ENCODE measurements at regions not wholly inside any gene's neighbourhood (a gene's known extent, or its start where the extent isn't known, plus 50 kb on each side); places are given as distances from the start of the nearest gene placed in this dataset.
A peak's percentile ranks its signal among the peaks of the same experiment; 100 is the strongest.

- H3K36me3 Mint-ChIP-seq (ENCODE audit: low read depth): no peaks in the 10 kb centered on the region
- H3K9me3 Mint-ChIP-seq (ENCODE audit: low read depth): no peaks in the 10 kb centered on the region
- TF ChIP-seq CTCF (IDR thresholded peaks at IDR 0.05): no peak
- H3K4me1 Mint-ChIP-seq (ENCODE audit: low read depth): peaks cover 30% of the 10 kb centered on the region
- no peak for DNase-seq (ENCODE audit: low spot score)
- no peaks in the 10 kb centered on the region for H3K27me3 Mint-ChIP-seq (ENCODE audit: low read depth)
- no peak overlapping the region for H3K27ac Mint-ChIP-seq (ENCODE audit: unreplicated experiment)
- no peak overlapping the region for H3K4me3 Mint-ChIP-seq (ENCODE audit: unreplicated experiment)
These were observed 244.7 kb upstream of the TBL1XR1 start for GRCh38 chr3:177441813-177442646.

DNA sequence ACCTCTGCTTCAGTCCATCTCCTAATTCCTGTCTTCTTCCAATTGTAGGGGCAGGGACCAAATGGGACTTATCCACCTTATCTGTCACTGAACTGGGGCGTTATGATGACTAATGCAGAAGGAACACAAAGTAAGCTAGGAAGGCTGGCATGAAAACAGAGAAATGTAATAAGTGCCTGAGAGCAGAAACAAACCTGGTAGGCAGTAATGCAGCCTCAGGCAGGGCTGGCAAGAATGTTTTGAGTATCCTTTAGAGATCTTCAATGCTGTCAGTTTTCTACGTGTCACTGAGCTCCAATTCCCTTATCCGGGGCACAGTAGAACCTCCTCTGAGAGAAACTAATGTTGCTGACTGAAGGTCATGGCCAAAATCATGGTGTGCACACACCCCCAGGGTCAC, 246.2 kb upstream of the TBL1XR1 start:
- H3K4me3 Mint-ChIP-seq (ENCODE audit: unreplicated experiment): no peak overlapping the region
- no peak for TF ChIP-seq CTCF (IDR thresholded peaks at IDR 0.05)

DNA sequence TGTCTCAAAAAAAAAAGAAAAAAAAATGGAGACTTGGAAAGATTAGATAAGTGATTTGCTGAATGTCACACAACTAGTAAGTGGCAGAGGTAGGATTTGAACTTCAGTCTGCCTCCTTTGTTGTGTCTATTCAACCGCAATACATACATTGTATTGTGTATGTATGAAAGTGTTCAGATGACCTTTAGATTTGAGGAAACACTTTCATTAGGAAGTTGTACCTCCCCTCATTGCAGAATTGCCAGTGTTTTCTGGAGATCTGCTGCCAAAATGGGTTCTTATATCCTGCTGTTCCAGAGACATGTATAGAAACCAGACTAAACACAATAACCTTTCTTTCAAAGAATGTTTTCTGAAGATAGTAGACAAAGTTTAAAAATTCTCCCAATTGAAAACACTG, 247.4 kb upstream of the TBL1XR1 start:
- no peak overlapping the region for H3K4me3 Mint-ChIP-seq (ENCODE audit: unreplicated experiment)
- no peak for TF ChIP-seq CTCF (IDR thresholded peaks at IDR 0.05)
- no peak for DNase-seq (ENCODE audit: low spot score)
- no peaks in the 10 kb centered on the region for H3K9me3 Mint-ChIP-seq (ENCODE audit: low read depth)
- no peaks in the 10 kb centered on the region for H3K27me3 Mint-ChIP-seq (ENCODE audit: low read depth)
- H3K36me3 Mint-ChIP-seq (ENCODE audit: low read depth): peaks cover 1% of the 10 kb centered on the region
- no peak overlapping the region for H3K27ac Mint-ChIP-seq (ENCODE audit: unreplicated experiment)
- peaks cover 30% of the 10 kb centered on the region for H3K4me1 Mint-ChIP-seq (ENCODE audit: low read depth)

More for the DNA sequence above, 246.2 kb upstream of the TBL1XR1 start:
- peak overlapping the region; percentile 84 for H3K27ac Mint-ChIP-seq (ENCODE audit: unreplicated experiment)
- no peaks in the 10 kb centered on the region for H3K27me3 Mint-ChIP-seq (ENCODE audit: low read depth)
- peaks cover 30% of the 10 kb centered on the region for H3K4me1 Mint-ChIP-seq (ENCODE audit: low read depth)
- no peaks in the 10 kb centered on the region for H3K9me3 Mint-ChIP-seq (ENCODE audit: low read depth)
- no peaks in the 10 kb centered on the region for H3K36me3 Mint-ChIP-seq (ENCODE audit: low read depth)
- DNase-seq (ENCODE audit: low spot score): no peak

DNA sequence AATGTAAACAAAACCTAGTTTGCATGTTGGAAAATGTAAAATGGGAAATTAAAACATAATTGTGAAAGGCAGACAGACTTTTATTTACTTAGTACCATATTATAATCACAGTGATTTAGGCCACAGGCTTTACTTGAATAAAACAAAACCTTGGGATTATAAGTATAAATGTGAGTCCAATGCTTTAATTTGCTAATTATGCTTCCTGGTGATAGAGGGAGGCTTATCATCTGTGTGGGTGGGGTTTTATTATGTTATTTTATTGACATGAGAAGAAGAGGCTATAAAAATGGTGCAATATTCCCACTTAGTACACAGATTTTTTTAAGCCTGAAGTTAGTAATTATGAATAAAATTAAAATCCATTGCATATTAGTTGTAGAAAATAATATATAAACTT, 248.3 kb upstream of the TBL1XR1 start:
- peaks cover 1% of the 10 kb centered on the region for H3K36me3 Mint-ChIP-seq (ENCODE audit: low read depth)
- no peaks in the 10 kb centered on the region for H3K9me3 Mint-ChIP-seq (ENCODE audit: low read depth)
- no peak overlapping the region for H3K4me3 Mint-ChIP-seq (ENCODE audit: unreplicated experiment)
- TF ChIP-seq CTCF (IDR thresholded peaks at IDR 0.05): no peak
- DNase-seq (ENCODE audit: low spot score): no peak
- peaks cover 24% of the 10 kb centered on the region for H3K4me1 Mint-ChIP-seq (ENCODE audit: low read depth)
- H3K27me3 Mint-ChIP-seq (ENCODE audit: low read depth): no peaks in the 10 kb centered on the region
- no peak overlapping the region for H3K27ac Mint-ChIP-seq (ENCODE audit: unreplicated experiment)

DNA sequence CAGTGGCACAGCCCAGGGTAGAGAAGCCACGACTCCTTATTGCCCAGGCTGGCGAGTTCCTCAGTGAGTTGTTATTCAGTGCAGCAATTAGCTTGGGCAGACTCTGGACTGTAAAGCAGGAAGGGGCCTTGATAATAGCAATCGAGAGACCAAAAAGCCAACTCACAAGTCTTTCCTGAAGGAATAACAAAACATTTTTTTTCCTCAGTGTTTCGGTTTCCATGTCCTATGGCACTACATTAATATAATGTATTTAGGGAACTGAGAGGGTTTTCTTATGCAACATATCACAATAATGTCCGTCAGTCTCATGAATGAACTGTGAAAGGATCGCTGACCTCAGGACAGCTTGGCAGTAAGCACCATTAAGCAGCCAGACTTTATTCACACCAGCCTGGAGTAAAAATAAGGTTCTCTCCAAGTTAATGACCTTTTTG, 248.9 kb upstream of the TBL1XR1 start:
- H3K4me1 Mint-ChIP-seq (ENCODE audit: low read depth): peaks cover 21% of the 10 kb centered on the region
- no peak for DNase-seq (ENCODE audit: low spot score)
- H3K27me3 Mint-ChIP-seq (ENCODE audit: low read depth): no peaks in the 10 kb centered on the region
- H3K4me3 Mint-ChIP-seq (ENCODE audit: unreplicated experiment): no peak overlapping the region
- H3K9me3 Mint-ChIP-seq (ENCODE audit: low read depth): no peaks in the 10 kb centered on the region
- TF ChIP-seq CTCF (IDR thresholded peaks at IDR 0.05): no peak
- H3K27ac Mint-ChIP-seq (ENCODE audit: unreplicated experiment): peak overlapping the region; percentile 17
- H3K36me3 Mint-ChIP-seq (ENCODE audit: low read depth): peaks cover 1% of the 10 kb centered on the region

Measured in chondrocyte (in vitro differentiated cells).